Fibroblast of lung (primary cell): ENCODE measurements at regions not wholly inside any gene's neighbourhood (a gene's known extent, or its start where the extent isn't known, plus 50 kb on each side); places are given as distances from the start of the nearest gene placed in this dataset.

Source experiments
- DNase-seq, 2 donors: peaks; one replicate each; pipeline versions ENCODE4 v3.0.0 to v3.0.0-alpha.2; 2010; ENCODE audit warnings: low read depth in 2 of 2
- H2AFZ ChIP-seq: 2 replicates; pipeline ENCODE4 v1.5.1; 2012; ENCODE audit warnings: low read length, control low read depth, inconsistent platforms
- H3K27ac ChIP-seq: 2 replicates; pipeline ENCODE4 v1.5.1; 2011; ENCODE audit warnings: low read length, control low read depth; ENCODE audit not compliant: insufficient read depth
- H3K27me3 ChIP-seq: 2 replicates; pipeline ENCODE4 v1.5.1; 2011; ENCODE audit warnings: mild to moderate bottlenecking, low read length; ENCODE audit not compliant: control insufficient read depth, insufficient read depth
- H3K36me3 ChIP-seq: 2 replicates; pipeline ENCODE4 v1.5.1; 2011; ENCODE audit warnings: low read length; ENCODE audit not compliant: control insufficient read depth, insufficient read depth
- H3K4me1 ChIP-seq: 2 replicates; pipeline ENCODE4 v1.5.1; 2011; ENCODE audit warnings: low read length; ENCODE audit not compliant: control insufficient read depth, insufficient read depth; ENCODE audit errors: extremely low read depth
- H3K4me2 ChIP-seq: 2 replicates; pipeline ENCODE4 v1.5.1; 2011; ENCODE audit warnings: low read length, control low read depth; ENCODE audit not compliant: insufficient read depth; ENCODE audit errors: extremely low read depth
- H3K4me3 ChIP-seq, 4 experiments: fragments of 200-600 bp in 1 of 4; sonication (generic) in 1 of 4; replicated peaks in 1 of 4; 2 replicates each; pipeline ENCODE4 v1.5.1; 2011 to 2016; ENCODE audit warnings: low read length in 4 of 4, low read depth in 3 of 4, mild to moderate bottlenecking in 3 of 4, control low read depth in 2 of 4, inconsistent platforms in 1 of 4, mixed read lengths in 1 of 4; ENCODE audit not compliant: insufficient read depth in 1 of 4; ENCODE audit errors: control extremely low read depth in 1 of 4
- H3K79me2 ChIP-seq: 2 replicates; pipeline ENCODE4 v1.5.1; 2012; ENCODE audit warnings: mild to moderate bottlenecking, low read length, inconsistent platforms; ENCODE audit not compliant: control insufficient read depth, insufficient read depth
- H3K9ac ChIP-seq: 2 replicates; pipeline ENCODE4 v1.5.1; 2011; ENCODE audit warnings: mild to moderate bottlenecking, low read length, control low read depth; ENCODE audit not compliant: insufficient read depth
- H3K9me3 ChIP-seq: 2 replicates; pipeline ENCODE4 v1.5.1; 2012; ENCODE audit warnings: low read depth, low read length; ENCODE audit not compliant: control insufficient read depth, insufficient read depth
- H4K20me1 ChIP-seq: 2 replicates; pipeline ENCODE4 v1.5.1; 2011; ENCODE audit warnings: low read length; ENCODE audit not compliant: control insufficient read depth, insufficient read depth; ENCODE audit errors: extremely low read depth
- CTCF ChIP-seq, 2 donors: IDR thresholded peaks in 1 of 2; conservative IDR thresholded peaks in 1 of 2; 1 replicate in 1 of 2; 2 replicates in 1 of 2; pipeline ENCODE4 v1.5.1; 2011 to 2012; ENCODE audit warnings: low read length in 2 of 2, control low read depth in 1 of 2, inconsistent platforms in 1 of 2, low read depth in 1 of 2, mild to moderate bottlenecking in 1 of 2
- EZH2 ChIP-seq: IDR thresholded peaks from 2 replicates; pipeline ENCODE4 v1.5.1; 2012; ENCODE audit warnings: low read length, control low read depth, mild to moderate bottlenecking; ENCODE audit errors: missing control alignments

- Histone ChIP-seq H2AFZ (no peak overlapping the region), H4K20me1 (no peaks in the 10 kb centered on the region), H3K9me3 (no peaks in the 10 kb centered on the region), H3K4me1 (no peaks in the 10 kb centered on the region), H3K36me3 (no peaks in the 10 kb centered on the region), H3K27me3 (no peaks in the 10 kb centered on the region), H3K79me2 (no peaks in the 10 kb centered on the region), H3K9ac (no peak overlapping the region), H3K4me2 (no peak overlapping the region), H3K27ac (no peak overlapping the region), H3K4me3 (no peak overlapping the region)
- DNase-seq, result no peak
- TF ChIP-seq EZH2, result no peak
- no peak for TF ChIP-seq CTCF (conservative IDR thresholded peaks at IDR 0.05 in 1 of 2, IDR thresholded peaks at IDR 0.05 in 1 of 2; ENCODE audit: low read depth in 1 of 2, low read length in 2 of 2)
Measured at GRCh38 chr2:231655488-231655887, 52.8 kb upstream of the PTMA start.

GRCh38 chr2:231655894-231656293 lies 52.4 kb upstream of the PTMA start:
- Histone ChIP-seq H3K27ac (no peak overlapping the region), H3K4me2 (no peak overlapping the region), H3K9ac (no peak overlapping the region), H3K9me3 (no peaks in the 10 kb centered on the region), H3K36me3 (no peaks in the 10 kb centered on the region), H4K20me1 (no peaks in the 10 kb centered on the region), H3K79me2 (no peaks in the 10 kb centered on the region), H3K4me3 (no peak overlapping the region), H3K27me3 (no peaks in the 10 kb centered on the region), H3K4me1 (no peaks in the 10 kb centered on the region), H2AFZ (no peak overlapping the region)
- TF ChIP-seq EZH2 (no peak), CTCF (conservative IDR thresholded peaks at IDR 0.05 in 1 of 2, IDR thresholded peaks at IDR 0.05 in 1 of 2; ENCODE audit: low read depth in 1 of 2, low read length in 2 of 2) (no peak)
- no peak for DNase-seq
